ENCODE measurements at regions not wholly inside any gene's neighbourhood (a gene's known extent, or its start where the extent isn't known, plus 50 kb on each side); places are given as distances from the start of the nearest gene placed in this dataset.
"Not testable (repeated sequence)": the region's sequence is repeated elsewhere in the genome, so short reads cannot be mapped to it uniquely, and the experiment has no call there.

DNA sequence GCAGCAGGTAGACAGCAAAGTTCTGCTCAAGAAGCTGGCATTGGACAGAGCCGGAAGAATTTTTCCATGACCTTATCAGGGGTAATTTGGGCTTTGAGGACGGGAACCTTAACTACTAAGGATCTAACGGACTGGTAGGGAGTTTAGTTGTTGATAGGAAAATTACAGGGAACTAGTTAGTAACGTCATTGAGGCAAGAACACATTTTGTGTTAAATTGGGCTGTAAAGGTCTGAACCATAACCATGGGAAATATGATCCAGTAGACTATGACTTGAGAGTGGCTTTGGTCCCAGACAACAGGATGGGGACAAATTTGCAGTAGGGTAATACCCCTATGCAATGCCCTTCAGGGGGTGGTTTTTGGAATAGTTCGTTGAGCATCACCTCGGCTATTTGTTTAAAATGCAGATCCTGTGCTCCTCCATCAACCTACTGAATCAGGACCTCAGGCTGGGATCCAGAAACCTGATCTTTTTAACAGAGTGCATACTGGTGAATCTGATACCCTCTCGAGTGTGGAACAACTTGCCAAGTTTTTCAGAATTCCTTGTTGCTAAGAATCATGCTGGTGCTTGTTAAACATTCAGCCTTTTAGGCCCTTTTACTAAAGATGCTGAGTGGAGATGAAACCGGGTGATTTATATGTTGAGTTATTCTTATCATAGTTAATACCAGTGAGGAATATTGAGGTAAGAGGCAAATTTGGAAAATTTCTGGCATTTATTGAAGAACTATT is 255.1 kb downstream of the MAP2K6 start:
- no peak for DNase-seq (ENCODE audit: low read depth in 2 of 2)

DNA sequence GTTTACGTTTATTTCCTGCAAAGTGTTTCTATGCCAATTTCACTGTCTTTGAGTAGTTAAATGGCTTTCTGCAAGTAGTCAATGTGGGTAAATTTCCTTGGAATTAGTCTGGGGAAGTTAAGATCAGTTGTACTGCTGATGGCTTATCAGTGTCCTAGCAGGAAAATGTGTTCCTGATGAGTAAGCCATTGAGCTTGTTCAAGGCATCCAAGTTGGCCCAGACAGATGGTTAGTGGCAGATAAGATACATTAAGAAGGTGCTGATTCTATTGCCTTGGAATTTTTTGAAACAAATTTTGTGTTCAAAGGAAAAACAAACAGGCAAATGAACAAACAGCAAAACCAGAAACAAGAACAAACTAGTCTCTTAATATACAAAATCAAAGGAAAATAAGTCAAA is 258.4 kb downstream of the MAP2K6 start:
- DNase-seq (ENCODE audit: low read depth in 2 of 2), result no peak

DNA sequence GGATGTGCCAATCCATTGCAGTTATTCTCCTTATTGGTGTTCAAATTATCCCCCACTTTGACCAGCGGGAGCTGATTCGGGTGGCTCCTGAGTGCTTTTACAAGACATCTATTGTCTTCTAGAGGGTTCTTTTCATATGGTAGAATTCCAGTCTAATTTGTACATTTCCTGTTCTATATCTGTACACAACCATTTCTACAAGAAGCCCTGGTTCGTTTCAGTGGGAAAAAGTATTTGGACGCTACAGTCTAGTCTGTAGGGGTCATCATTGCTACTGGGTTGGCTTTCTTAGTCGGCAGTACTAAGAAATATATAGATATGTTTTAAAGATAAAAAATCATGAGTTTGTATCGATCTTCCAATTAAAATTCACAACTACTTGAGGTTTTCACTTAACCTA is 262.6 kb downstream of the MAP2K6 start:
- no peak for DNase-seq (ENCODE audit: low read depth in 2 of 2)

DNA sequence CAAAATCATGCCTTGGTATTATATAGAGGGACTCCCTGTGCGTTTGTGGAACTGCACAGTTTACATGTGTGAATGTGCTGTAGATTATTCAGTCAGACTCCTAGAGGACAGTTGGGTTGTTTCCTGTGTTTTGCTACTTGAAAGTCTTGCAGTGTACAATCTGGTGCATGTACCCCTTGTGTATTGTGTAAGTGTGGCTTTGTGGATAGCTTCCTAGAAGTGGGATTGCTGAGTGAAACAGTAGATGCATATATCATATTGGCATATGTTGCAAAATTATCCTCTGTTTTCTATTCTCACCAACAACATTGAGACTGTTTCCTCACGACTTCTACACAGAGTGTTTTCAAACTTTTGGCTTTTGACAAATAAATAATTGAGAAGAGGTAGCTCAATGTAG is 263.7 kb downstream of the MAP2K6 start:
- DNase-seq (ENCODE audit: low read depth in 2 of 2), result no peak

- DNase-seq (ENCODE audit: low read depth in 2 of 2), result no peak
These were observed 265.3 kb downstream of the MAP2K6 start for GRCh38 chr17:69679829-69680228.

DNA sequence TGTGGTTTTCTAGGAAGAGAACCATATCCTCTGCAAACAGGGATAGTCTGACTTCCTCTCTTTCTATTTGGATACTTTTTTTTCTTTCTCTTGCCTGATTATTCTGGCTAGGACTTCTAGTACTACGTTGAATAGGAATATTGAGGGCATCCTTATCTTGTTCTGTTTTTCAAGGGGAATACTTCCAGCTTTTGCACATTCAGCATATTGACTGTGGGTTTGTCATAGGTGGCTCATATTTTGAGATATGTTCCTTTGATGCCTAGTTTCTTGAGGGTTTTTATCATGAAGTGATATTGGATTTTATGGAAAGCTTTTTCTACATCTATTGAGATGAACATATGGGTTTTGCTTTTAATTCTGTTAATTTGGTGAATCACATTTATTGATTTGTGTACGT is 269.8 kb downstream of the MAP2K6 start:
- no peak for DNase-seq (ENCODE audit: low read depth in 2 of 2)

GRCh38 chr17:69685150-69685549 is 270.7 kb downstream of the MAP2K6 start:
- not testable (repeated sequence) for DNase-seq (ENCODE audit: low read depth in 2 of 2)

GRCh38 chr17:69690531-69690930 is 276.0 kb downstream of the MAP2K6 start:
- DNase-seq (ENCODE audit: low read depth in 2 of 2), result no peak

DNA sequence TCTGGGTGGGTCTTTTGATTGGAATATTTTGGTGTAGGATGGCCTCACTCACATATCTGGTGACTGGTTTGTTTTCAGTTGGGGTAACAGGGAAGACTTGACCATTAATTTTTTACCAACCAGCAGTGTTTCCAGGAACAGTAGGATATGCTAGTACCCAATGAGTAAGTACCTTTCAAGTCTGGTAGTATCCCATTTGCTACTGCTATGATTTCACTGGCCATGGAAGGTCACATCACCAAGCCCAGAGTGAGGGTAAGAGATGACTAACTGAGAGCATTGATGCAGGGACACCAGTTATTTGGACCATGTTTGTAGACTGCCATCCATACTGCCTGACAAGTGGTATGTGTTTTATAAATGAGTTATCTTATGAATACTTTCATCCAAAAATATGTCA is 277.7 kb downstream of the MAP2K6 start:
- no peak for DNase-seq (ENCODE audit: low read depth in 2 of 2)

GRCh38 chr17:69695646-69696045 is 281.1 kb downstream of the MAP2K6 start:
- no peak for DNase-seq (ENCODE audit: low read depth in 2 of 2)

GRCh38 chr17:69696650-69697049 is 282.2 kb downstream of the MAP2K6 start:
- no peak for DNase-seq (ENCODE audit: low read depth in 2 of 2)

- DNase-seq (ENCODE audit: low read depth in 2 of 2), result not testable (repeated sequence)
These were observed 283.9 kb downstream of the MAP2K6 start for GRCh38 chr17:69698352-69698751.

- DNase-seq (ENCODE audit: low read depth in 2 of 2), result no peak
These were observed 287.6 kb downstream of the MAP2K6 start for GRCh38 chr17:69702078-69702477.

GRCh38 chr17:69703751-69704150 is 289.3 kb downstream of the MAP2K6 start:
- no peak for DNase-seq (ENCODE audit: low read depth in 2 of 2)

DNA sequence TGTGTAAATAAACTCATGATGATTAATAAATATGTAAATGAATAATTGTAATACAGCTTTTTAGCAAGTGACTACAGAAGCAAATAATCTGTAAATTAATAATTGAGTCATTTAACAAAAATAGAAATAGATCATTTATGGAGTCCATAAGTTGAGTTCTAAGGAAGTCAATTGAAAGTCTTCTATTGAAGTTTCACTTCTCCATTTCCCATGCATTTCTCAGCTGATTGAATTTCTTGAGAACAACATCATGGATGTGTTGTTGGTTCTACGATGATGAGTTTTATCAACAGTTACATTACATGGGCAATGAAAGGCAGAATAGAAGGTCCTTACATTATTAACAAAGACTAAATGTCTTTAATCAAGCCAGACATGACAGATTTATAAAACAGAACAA is 290.4 kb downstream of the MAP2K6 start:
- DNase-seq (ENCODE audit: low read depth in 2 of 2), result no peak

DNA sequence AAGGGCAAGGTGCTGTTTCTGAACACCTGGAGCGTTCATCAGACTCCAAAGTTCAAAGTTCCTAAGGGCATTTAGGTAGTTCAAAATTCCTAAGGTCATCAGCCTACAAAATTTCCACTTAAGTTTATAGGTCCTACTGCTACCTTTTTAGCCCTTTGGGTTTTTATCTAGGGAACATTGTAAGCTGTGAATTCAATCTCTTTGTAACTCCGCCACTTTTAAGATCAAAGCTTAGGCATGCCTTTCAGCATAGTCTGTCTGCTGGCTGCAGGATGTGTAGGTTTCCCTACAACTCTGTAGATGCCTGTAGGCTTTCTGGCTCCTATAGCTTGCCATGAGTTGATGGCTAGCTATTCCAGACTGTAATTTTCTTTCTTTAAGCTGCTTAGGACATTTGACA is 291.6 kb downstream of the MAP2K6 start:
- DNase-seq (ENCODE audit: low read depth in 2 of 2), result no peak

GRCh38 chr17:69709441-69709840 is 294.9 kb downstream of the MAP2K6 start:
- no peak for DNase-seq (ENCODE audit: low read depth in 2 of 2)

DNA sequence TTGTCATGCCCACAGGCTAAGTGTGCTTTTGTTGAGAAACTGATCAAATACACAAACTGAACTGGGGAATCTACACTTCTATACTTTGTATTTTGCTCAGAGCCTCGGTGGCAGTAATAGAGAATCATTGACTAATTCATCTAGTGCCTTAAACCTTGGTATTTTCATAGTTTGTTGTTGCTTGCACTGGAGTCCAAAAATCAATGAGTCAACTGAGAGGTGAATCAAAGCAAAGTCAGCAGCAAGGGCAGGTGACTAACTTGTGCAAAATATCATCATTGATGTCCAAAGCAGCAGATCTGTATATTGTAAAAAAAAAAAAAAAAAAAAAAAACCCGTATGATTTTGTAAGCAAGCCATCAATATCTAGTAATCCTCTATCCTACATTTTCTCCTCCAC is 296.4 kb downstream of the MAP2K6 start:
- no peak for DNase-seq (ENCODE audit: low read depth in 2 of 2)

- DNase-seq (ENCODE audit: low read depth in 2 of 2), result no peak
These were observed 297.0 kb downstream of the MAP2K6 start for GRCh38 chr17:69711541-69711940.

- no peak for DNase-seq (ENCODE audit: low read depth in 2 of 2)
These were observed 298.4 kb downstream of the MAP2K6 start for GRCh38 chr17:69712801-69713311.

- no peak for DNase-seq (ENCODE audit: low read depth in 2 of 2)
These were observed 299.3 kb downstream of the MAP2K6 start for GRCh38 chr17:69713815-69714214.

DNA sequence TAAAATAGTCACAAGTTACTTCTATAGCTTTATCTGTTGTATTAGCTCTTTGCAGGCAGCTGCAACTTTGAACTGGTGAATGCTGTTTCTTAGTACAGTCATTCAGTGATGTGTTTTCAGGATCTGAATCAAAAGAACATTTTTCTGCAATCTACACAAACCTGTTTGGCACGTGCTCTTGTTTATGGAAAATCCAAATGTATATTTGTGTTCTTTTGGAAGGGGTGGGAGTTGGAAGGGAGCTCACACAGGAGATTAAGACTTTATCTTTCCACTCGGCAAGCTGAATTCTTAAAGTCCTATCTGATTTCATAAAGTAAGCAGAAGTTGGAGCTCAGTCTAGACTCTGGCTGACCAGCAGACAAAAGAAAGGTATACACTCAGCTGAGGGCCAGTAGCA is 300.2 kb downstream of the MAP2K6 start:
- DNase-seq (ENCODE audit: low read depth in 2 of 2), result no peak

- DNase-seq (ENCODE audit: low read depth in 2 of 2), result no peak
These were observed 301.2 kb downstream of the MAP2K6 start for GRCh38 chr17:69715656-69716055.

GRCh38 chr17:69716556-69716955 is 302.1 kb downstream of the MAP2K6 start:
- DNase-seq (ENCODE audit: low read depth in 2 of 2), result no peak
